ENCODE measurements at regions not wholly inside any gene's neighbourhood (a gene's known extent, or its start where the extent isn't known, plus 50 kb on each side); places are given as distances from the start of the nearest gene placed in this dataset.

- TF ChIP-seq, protein P1, sequence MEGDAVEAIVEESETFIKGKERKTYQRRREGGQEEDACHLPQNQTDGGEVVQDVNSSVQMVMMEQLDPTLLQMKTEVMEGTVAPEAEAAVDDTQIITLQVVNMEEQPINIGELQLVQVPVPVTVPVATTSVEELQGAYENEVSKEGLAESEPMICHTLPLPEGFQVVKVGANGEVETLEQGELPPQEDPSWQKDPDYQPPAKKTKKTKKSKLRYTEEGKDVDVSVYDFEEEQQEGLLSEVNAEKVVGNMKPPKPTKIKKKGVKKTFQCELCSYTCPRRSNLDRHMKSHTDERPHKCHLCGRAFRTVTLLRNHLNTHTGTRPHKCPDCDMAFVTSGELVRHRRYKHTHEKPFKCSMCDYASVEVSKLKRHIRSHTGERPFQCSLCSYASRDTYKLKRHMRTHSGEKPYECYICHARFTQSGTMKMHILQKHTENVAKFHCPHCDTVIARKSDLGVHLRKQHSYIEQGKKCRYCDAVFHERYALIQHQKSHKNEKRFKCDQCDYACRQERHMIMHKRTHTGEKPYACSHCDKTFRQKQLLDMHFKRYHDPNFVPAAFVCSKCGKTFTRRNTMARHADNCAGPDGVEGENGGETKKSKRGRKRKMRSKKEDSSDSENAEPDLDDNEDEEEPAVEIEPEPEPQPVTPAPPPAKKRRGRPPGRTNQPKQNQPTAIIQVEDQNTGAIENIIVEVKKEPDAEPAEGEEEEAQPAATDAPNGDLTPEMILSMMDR (IDR thresholded peaks at IDR 0.05) = no peak
- TF ChIP-seq EZH2 (IDR thresholded peaks at IDR 0.05) (no peak), EZH2phosphoT487 (IDR thresholded peaks at IDR 0.05) (no peak)
Observed at GRCh38 chr10:88190540-88191235, 327.3 kb downstream of the PTEN start.

Measured in neural progenitor cell (in vitro differentiated cells).